ENCODE measurements at regions not wholly inside any gene's neighbourhood (a gene's known extent, or its start where the extent isn't known, plus 50 kb on each side); places are given as distances from the start of the nearest gene placed in this dataset.

DNA sequence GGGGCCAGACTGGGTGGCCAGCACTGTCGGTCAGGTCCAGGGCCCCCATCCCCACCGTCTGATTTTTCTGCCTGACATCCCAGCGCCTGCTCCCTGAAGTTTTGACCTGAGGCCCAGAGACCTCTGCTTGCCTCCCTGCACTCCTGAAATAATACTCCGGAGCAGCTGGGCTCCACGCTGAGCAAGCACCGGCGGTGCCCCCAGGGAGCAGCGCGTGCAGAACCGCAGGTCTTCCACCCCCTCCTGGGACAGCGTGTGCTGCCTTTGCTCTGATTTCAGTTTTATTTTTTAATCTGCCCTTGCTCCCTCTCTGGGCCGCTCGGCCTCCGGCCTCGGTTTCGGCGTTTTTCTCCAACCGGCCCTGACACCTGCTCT, 132.4 kb upstream of the GSE1 start:
- no peak for TF ChIP-seq POLR2AphosphoS5 (IDR thresholded peaks at IDR 0.05; ENCODE audit: low read depth, low read length)
- TF ChIP-seq, protein P1, sequence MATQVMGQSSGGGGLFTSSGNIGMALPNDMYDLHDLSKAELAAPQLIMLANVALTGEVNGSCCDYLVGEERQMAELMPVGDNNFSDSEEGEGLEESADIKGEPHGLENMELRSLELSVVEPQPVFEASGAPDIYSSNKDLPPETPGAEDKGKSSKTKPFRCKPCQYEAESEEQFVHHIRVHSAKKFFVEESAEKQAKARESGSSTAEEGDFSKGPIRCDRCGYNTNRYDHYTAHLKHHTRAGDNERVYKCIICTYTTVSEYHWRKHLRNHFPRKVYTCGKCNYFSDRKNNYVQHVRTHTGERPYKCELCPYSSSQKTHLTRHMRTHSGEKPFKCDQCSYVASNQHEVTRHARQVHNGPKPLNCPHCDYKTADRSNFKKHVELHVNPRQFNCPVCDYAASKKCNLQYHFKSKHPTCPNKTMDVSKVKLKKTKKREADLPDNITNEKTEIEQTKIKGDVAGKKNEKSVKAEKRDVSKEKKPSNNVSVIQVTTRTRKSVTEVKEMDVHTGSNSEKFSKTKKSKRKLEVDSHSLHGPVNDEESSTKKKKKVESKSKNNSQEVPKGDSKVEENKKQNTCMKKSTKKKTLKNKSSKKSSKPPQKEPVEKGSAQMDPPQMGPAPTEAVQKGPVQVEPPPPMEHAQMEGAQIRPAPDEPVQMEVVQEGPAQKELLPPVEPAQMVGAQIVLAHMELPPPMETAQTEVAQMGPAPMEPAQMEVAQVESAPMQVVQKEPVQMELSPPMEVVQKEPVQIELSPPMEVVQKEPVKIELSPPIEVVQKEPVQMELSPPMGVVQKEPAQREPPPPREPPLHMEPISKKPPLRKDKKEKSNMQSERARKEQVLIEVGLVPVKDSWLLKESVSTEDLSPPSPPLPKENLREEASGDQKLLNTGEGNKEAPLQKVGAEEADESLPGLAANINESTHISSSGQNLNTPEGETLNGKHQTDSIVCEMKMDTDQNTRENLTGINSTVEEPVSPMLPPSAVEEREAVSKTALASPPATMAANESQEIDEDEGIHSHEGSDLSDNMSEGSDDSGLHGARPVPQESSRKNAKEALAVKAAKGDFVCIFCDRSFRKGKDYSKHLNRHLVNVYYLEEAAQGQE (IDR thresholded peaks at IDR 0.05; ENCODE audit: insufficient read depth in 1 of 2, low read depth in 2 of 2, low read length in 2 of 2): no peak
